Tibial artery (tissue), 4 donors: ENCODE measurements at regions not wholly inside any gene's neighbourhood (a gene's known extent, or its start where the extent isn't known, plus 50 kb on each side); places are given as distances from the start of the nearest gene placed in this dataset.

ENCODE experiments used
- DNase-seq, 2 donors: peaks; one replicate each; pipeline ENCODE4 v3.0.0-alpha.2; 2019
- H3K27ac ChIP-seq, 2 donors: fragments of 200-600 bp; sonication (generic) in 1 of 2; 1 replicate in 1 of 2; 2 replicates in 1 of 2; pipeline ENCODE4 v1.5.1; 2018 to 2019; ENCODE audit warnings: mild to moderate bottlenecking in 1 of 2
- H3K27me3 ChIP-seq, 2 donors: fragments of 200-600 bp; sonication (generic) in 1 of 2; one replicate each; pipeline versions ENCODE4 v1.5.1 to v1.6.0; 2016 to 2019
- H3K36me3 ChIP-seq, 3 donors: fragments of 200-600 bp; sonication (generic) in 2 of 3; one replicate each; pipeline ENCODE4 v1.5.1; 2016 to 2019; ENCODE audit warnings: mild to moderate bottlenecking in 2 of 3
- H3K4me1 ChIP-seq, 4 donors: fragments of 200-600 bp; sonication (generic) in 2 of 4; 1 replicate in 3 of 4; 2 replicates in 1 of 4; pipeline ENCODE4 v1.5.1; 2016 to 2019
- H3K4me3 ChIP-seq, 2 donors: fragments of 200-600 bp; sonication (generic) in 1 of 2; 1 replicate in 1 of 2; 2 replicates in 1 of 2; pipeline ENCODE4 v1.5.1; 2018 to 2019; ENCODE audit warnings: mild to moderate bottlenecking in 2 of 2
- H3K9me3 ChIP-seq, 3 donors: fragments of 200-600 bp; sonication (generic) in 1 of 3; one replicate each; pipeline ENCODE4 v1.5.1; 2016 to 2019
- CTCF ChIP-seq, 2 experiments: fragments of 200-600 bp in 1 of 2; fragments of 450-650 bp in 1 of 2; IDR thresholded peaks; one replicate each; pipeline ENCODE4 v1.5.1; 2017 to 2019; ENCODE audit warnings: antibody characterized with exemption in 2 of 2, mild to moderate bottlenecking in 1 of 2, moderate library complexity in 1 of 2
- intact Hi-C: fragments of 100-400 bp; cut with DNase I; formaldehyde crosslinking; loops from one replicate; pipeline ENCODE4 v1.15.0; 2023; ENCODE audit warnings: low total_unique reads

- H3K9me3 ChIP-seq, result no peaks in the 10 kb centered on the region
- H3K4me3 ChIP-seq, result no peak overlapping the region
- intact Hi-C loops, result no loop called here
- H3K27me3 ChIP-seq, result no peaks in the 10 kb centered on the region
- peaks cover 0 to 8% (median 0%) of the 10 kb centered on the region in 4 donors for H3K4me1 ChIP-seq
- no peak overlapping the region for H3K27ac ChIP-seq
- no peak for TF ChIP-seq CTCF (IDR thresholded peaks at IDR 0.05)
- no peak for DNase-seq
- no peaks in the 10 kb centered on the region for H3K36me3 ChIP-seq
These were observed 548.3 kb upstream of the ANKRD30A start for GRCh38 chr10:36577126-36577525.

GRCh38 chr10:36574207-36574606 is 551.2 kb upstream of the ANKRD30A start:
- Histone ChIP-seq H3K4me3 (no peak overlapping the region), H3K9me3 (no peaks in the 10 kb centered on the region), H3K36me3 (no peaks in the 10 kb centered on the region), H3K27ac (no peak overlapping the region), H3K27me3 (no peaks in the 10 kb centered on the region), H3K4me1 (peaks cover 0 to 13% (median 0%) of the 10 kb centered on the region in 4 donors)
- no peak for DNase-seq
- TF ChIP-seq CTCF (IDR thresholded peaks at IDR 0.05), result no peak
- intact Hi-C loops, result no loop called here

GRCh38 chr10:36573246-36573645 is 552.2 kb upstream of the ANKRD30A start:
- Histone ChIP-seq H3K4me1 (peaks cover 0 to 13% (median 0%) of the 10 kb centered on the region in 4 donors), H3K9me3 (no peaks in the 10 kb centered on the region), H3K27me3 (no peaks in the 10 kb centered on the region), H3K36me3 (no peaks in the 10 kb centered on the region), H3K27ac (no peak overlapping the region), H3K4me3 (no peak overlapping the region)
- no peak for DNase-seq
- intact Hi-C loops, result no loop called here
- no peak for TF ChIP-seq CTCF (IDR thresholded peaks at IDR 0.05)

GRCh38 chr10:36564433-36564832 is 561.0 kb upstream of the ANKRD30A start:
- H3K27ac ChIP-seq, result no peak overlapping the region
- H3K36me3 ChIP-seq, result no peaks in the 10 kb centered on the region
- no peak for DNase-seq
- peaks cover 0 to 5% (median 0%) of the 10 kb centered on the region in 4 donors for H3K4me1 ChIP-seq
- H3K27me3 ChIP-seq, result no peaks in the 10 kb centered on the region
- intact Hi-C loops, result no loop called here
- no peaks in the 10 kb centered on the region for H3K9me3 ChIP-seq
- no peak for TF ChIP-seq CTCF (IDR thresholded peaks at IDR 0.05)
- no peak overlapping the region for H3K4me3 ChIP-seq

GRCh38 chr10:36559412-36560400 is 565.7 kb upstream of the ANKRD30A start:
- Histone ChIP-seq H3K27ac (no peak overlapping the region), H3K4me1 (peaks cover 0 to 5% (median 0%) of the 10 kb centered on the region in 4 donors), H3K9me3 (no peaks in the 10 kb centered on the region), H3K27me3 (no peaks in the 10 kb centered on the region), H3K36me3 (no peaks in the 10 kb centered on the region), H3K4me3 (no peak overlapping the region)
- intact Hi-C loops, result no loop called here
- TF ChIP-seq CTCF (IDR thresholded peaks at IDR 0.05), result no peak
- no peak for DNase-seq
